ENCODE measurements at regions not wholly inside any gene's neighbourhood (a gene's known extent, or its start where the extent isn't known, plus 50 kb on each side); places are given as distances from the start of the nearest gene placed in this dataset.

GRCh38 chr3:59575113-59576001, 525.5 kb upstream of the CFAP20DC start:
- Histone ChIP-seq H3K9me3 (no peaks in the 10 kb centered on the region), H3K27me3 (no peaks in the 10 kb centered on the region), H3K4me3 (no peak overlapping the region), H3K27ac (no peak overlapping the region), H3K4me1 (peaks cover 0 to 4% (median 1%) of the 10 kb centered on the region in 4 donors), H3K36me3 (no peaks in the 10 kb centered on the region)
- peak; percentile 83 to 95 (median 85) for DNase-seq
- TF ChIP-seq CTCF (IDR thresholded peaks at IDR 0.05) = peak; percentile 88 to 92 (median 90)
- no peak for TF ChIP-seq POLR2A (IDR thresholded peaks at IDR 0.05)

GRCh38 chr3:59573911-59574310, 524.1 kb upstream of the CFAP20DC start:
- Histone ChIP-seq H3K4me3 (no peak overlapping the region), H3K27me3 (no peaks in the 10 kb centered on the region), H3K27ac (no peak overlapping the region), H3K36me3 (no peaks in the 10 kb centered on the region), H3K4me1 (peaks cover 0 to 4% (median 1%) of the 10 kb centered on the region in 4 donors), H3K9me3 (no peaks in the 10 kb centered on the region)
- DNase-seq = peak in 1 of 3 donors; percentile 49
- TF ChIP-seq POLR2A (IDR thresholded peaks at IDR 0.05) (no peak), CTCF (IDR thresholded peaks at IDR 0.05) (no peak)

- H3K27ac ChIP-seq = no peak overlapping the region
- no peak for DNase-seq
- H3K9me3 ChIP-seq = no peaks in the 10 kb centered on the region
- H3K36me3 ChIP-seq = no peaks in the 10 kb centered on the region
- no peak overlapping the region for H3K4me3 ChIP-seq
- H3K27me3 ChIP-seq = no peaks in the 10 kb centered on the region
- H3K4me1 ChIP-seq = peaks cover 0 to 4% (median 1%) of the 10 kb centered on the region in 4 donors
- TF ChIP-seq POLR2A (IDR thresholded peaks at IDR 0.05) (no peak), CTCF (IDR thresholded peaks at IDR 0.05) (no peak)
These were observed 522.3 kb upstream of the CFAP20DC start for GRCh38 chr3:59572106-59572505.

GRCh38 chr3:59570806-59571205, 521.0 kb upstream of the CFAP20DC start:
- Histone ChIP-seq H3K4me3 (no peak overlapping the region), H3K27ac (no peak overlapping the region), H3K4me1 (peaks cover 0 to 4% (median 1%) of the 10 kb centered on the region in 4 donors), H3K36me3 (no peaks in the 10 kb centered on the region), H3K27me3 (no peaks in the 10 kb centered on the region), H3K9me3 (no peaks in the 10 kb centered on the region)
- DNase-seq = no peak
- TF ChIP-seq CTCF (IDR thresholded peaks at IDR 0.05) (no peak), POLR2A (IDR thresholded peaks at IDR 0.05) (no peak)

- H3K4me1 ChIP-seq = no peaks in the 10 kb centered on the region
- TF ChIP-seq CTCF (IDR thresholded peaks at IDR 0.05) (no peak), POLR2A (IDR thresholded peaks at IDR 0.05) (no peak)
- H3K4me3 ChIP-seq = no peak overlapping the region
- no peak overlapping the region for H3K27ac ChIP-seq
- no peaks in the 10 kb centered on the region for H3K9me3 ChIP-seq
- no peaks in the 10 kb centered on the region for H3K27me3 ChIP-seq
- no peak for DNase-seq
- no peaks in the 10 kb centered on the region for H3K36me3 ChIP-seq
These were observed 517.8 kb upstream of the CFAP20DC start for GRCh38 chr3:59567661-59568060.
